ENCODE measurements at regions not wholly inside any gene's neighbourhood (a gene's known extent, or its start where the extent isn't known, plus 50 kb on each side); places are given as distances from the start of the nearest gene placed in this dataset.

DNA sequence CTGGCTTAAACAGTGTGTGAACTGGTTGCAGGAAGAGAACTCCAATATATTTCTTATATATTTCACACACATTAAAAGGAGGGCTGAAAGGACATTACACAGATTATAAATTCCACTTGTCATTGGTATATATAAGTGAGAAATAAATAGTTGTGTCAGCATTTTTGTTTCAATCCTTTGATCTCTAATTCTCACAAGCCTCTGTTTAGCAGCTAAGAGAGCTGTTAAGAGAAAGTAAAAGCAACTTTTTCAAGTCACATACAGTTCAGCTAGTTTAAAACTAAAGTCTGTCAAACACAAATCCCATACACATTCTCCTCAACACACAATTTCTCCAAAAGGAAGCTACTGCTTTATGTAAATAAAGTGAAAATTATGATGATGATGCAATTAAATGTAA, 70.5 kb upstream of the CCDC39 start:
- in situ Hi-C loops (cut with MboI; ENCODE audit: low sequenced_read_pairs) (no loop called here), dilution Hi-C loops (cut with HindIII; ENCODE audit: low sequenced_read_pairs, unreplicated experiment) (no loop called here), intact Hi-C loops (cut with micrococcal nuclease) (loop anchor here (10.0 kb wide), 1 partner anchor 835 kb away; no protein-coding TSS in a partner anchor)
- Histone ChIP-seq H4K91ac (ENCODE audit: insufficient read depth, low read depth, low read length) (no peak overlapping the region), H2BK5ac (ENCODE audit: low read depth, low read length, poor library complexity, severe bottlenecking) (no peak overlapping the region), H2BK15ac (ENCODE audit: low read depth, low read length) (no peak overlapping the region), H3K14ac (replicated peaks; ENCODE audit: low read depth, low read length) (no peak overlapping the region), H3K4me3 (ENCODE audit: insufficient read depth, low read depth, low read length) (no peak overlapping the region), H3K27me3 (ENCODE audit: control insufficient read depth, insufficient read depth, low read length) (no peaks in the 10 kb centered on the region), H3K9me3 (ENCODE audit: control insufficient read depth, insufficient read depth, low read length) (peaks cover 5% of the 10 kb centered on the region), H3K18ac (ENCODE audit: low read depth, low read length) (no peak overlapping the region), H2AK5ac (ENCODE audit: low read depth, low read length) (no peak overlapping the region), H3K27ac (ENCODE audit: insufficient read depth, low read length) (no peak overlapping the region), H3K9me1 (ENCODE audit: insufficient read depth, low read length) (no peaks in the 10 kb centered on the region), H3K36me3 (ENCODE audit: control insufficient read depth, insufficient read depth, low read length) (no peaks in the 10 kb centered on the region), H3K56ac (ENCODE audit: extremely low read depth, insufficient read depth, low read length) (no peak overlapping the region), H3K4me1 (ENCODE audit: control insufficient read depth, insufficient read depth, low read length) (no peaks in the 10 kb centered on the region), H3K4me2 (ENCODE audit: low read depth, low read length) (no peak overlapping the region), H2AK9ac (replicated peaks; ENCODE audit: low read depth, low read length, poor library complexity) (no peak overlapping the region), H2BK120ac (ENCODE audit: low read depth, low read length) (no peak overlapping the region), H4K20me1 (ENCODE audit: insufficient read depth, low read length) (no peaks in the 10 kb centered on the region), H3K79me1 (ENCODE audit: low read depth in 1 of 2, low read length in 2 of 2) (no peaks in the 10 kb centered on the region), H3K4ac (ENCODE audit: low read depth, low read length) (no peak overlapping the region), H2AFZ (replicated peaks; ENCODE audit: low read length, poor library complexity) (no peak overlapping the region), H4K8ac (ENCODE audit: low read depth in 2 of 2, low read length in 2 of 2) (no peak overlapping the region), H3K9ac (ENCODE audit: low read depth, low read length) (no peak overlapping the region), H4K5ac (ENCODE audit: low read depth, low read length) (no peak overlapping the region), H2BK20ac (ENCODE audit: low read depth, low read length) (no peak overlapping the region), H3K23ac (ENCODE audit: low read depth, low read length) (no peak overlapping the region)
- ChIA-PET POLR2A (ENCODE audit: unreplicated experiment) (no interaction called here), CTCF (no interaction called here)
- peak; percentile 93 for TF ChIP-seq MAFK (IDR thresholded peaks at IDR 0.05; ENCODE audit: low read depth, low read length)
- no peak for TF ChIP-seq RAD21 (IDR thresholded peaks at IDR 0.05; ENCODE audit: low read length)
- ATAC-seq (ENCODE audit: low read depth) = no peak
- no TSS peak for BruUV-seq (replicated peaks)
- DNase-seq = no peak
